ENCODE measurements at regions not wholly inside any gene's neighbourhood (a gene's known extent, or its start where the extent isn't known, plus 50 kb on each side); places are given as distances from the start of the nearest gene placed in this dataset.

DNA sequence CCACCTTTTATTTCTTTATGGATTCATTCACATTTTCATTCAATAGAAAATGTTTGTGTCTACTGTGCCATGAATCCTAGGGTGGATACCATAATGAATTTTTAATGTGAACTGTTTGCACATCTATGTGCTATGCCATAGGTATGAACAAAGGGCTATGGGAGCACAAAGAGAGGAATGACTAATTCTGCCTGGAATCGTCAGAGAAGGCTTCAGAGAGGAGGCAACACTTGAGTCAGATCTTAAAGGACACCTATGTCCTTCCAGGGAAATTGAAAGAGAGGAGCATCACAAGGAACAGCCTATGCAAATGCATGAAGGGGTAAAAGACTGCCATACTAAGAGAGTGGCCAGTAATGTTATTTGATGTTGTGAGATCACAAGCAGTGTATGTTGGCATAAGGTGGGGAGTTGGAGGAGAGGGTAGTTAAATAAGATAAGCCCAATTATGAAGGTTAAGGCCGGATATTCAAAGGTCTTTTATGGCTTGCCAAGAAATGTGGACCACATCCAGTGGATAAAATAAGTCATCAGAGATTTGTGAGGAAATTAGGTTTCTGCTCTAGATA, 246.7 kb downstream of the GRIN2B start:
- TF ChIP-seq, protein P1, sequence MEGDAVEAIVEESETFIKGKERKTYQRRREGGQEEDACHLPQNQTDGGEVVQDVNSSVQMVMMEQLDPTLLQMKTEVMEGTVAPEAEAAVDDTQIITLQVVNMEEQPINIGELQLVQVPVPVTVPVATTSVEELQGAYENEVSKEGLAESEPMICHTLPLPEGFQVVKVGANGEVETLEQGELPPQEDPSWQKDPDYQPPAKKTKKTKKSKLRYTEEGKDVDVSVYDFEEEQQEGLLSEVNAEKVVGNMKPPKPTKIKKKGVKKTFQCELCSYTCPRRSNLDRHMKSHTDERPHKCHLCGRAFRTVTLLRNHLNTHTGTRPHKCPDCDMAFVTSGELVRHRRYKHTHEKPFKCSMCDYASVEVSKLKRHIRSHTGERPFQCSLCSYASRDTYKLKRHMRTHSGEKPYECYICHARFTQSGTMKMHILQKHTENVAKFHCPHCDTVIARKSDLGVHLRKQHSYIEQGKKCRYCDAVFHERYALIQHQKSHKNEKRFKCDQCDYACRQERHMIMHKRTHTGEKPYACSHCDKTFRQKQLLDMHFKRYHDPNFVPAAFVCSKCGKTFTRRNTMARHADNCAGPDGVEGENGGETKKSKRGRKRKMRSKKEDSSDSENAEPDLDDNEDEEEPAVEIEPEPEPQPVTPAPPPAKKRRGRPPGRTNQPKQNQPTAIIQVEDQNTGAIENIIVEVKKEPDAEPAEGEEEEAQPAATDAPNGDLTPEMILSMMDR (IDR thresholded peaks at IDR 0.05) = no peak
- TF ChIP-seq POLR2AphosphoS5 (IDR thresholded peaks at IDR 0.05; ENCODE audit: low read depth, low read length) (no peak), TCF7L2 (IDR thresholded peaks at IDR 0.05; ENCODE audit: low read depth, low read length) (no peak), SIN3A (IDR thresholded peaks at IDR 0.05; ENCODE audit: borderline replicate concordance, insufficient read depth, low read depth, low read length) (no peak)
- TF ChIP-seq, protein P2, sequence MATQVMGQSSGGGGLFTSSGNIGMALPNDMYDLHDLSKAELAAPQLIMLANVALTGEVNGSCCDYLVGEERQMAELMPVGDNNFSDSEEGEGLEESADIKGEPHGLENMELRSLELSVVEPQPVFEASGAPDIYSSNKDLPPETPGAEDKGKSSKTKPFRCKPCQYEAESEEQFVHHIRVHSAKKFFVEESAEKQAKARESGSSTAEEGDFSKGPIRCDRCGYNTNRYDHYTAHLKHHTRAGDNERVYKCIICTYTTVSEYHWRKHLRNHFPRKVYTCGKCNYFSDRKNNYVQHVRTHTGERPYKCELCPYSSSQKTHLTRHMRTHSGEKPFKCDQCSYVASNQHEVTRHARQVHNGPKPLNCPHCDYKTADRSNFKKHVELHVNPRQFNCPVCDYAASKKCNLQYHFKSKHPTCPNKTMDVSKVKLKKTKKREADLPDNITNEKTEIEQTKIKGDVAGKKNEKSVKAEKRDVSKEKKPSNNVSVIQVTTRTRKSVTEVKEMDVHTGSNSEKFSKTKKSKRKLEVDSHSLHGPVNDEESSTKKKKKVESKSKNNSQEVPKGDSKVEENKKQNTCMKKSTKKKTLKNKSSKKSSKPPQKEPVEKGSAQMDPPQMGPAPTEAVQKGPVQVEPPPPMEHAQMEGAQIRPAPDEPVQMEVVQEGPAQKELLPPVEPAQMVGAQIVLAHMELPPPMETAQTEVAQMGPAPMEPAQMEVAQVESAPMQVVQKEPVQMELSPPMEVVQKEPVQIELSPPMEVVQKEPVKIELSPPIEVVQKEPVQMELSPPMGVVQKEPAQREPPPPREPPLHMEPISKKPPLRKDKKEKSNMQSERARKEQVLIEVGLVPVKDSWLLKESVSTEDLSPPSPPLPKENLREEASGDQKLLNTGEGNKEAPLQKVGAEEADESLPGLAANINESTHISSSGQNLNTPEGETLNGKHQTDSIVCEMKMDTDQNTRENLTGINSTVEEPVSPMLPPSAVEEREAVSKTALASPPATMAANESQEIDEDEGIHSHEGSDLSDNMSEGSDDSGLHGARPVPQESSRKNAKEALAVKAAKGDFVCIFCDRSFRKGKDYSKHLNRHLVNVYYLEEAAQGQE (IDR thresholded peaks at IDR 0.05; ENCODE audit: insufficient read depth in 1 of 2, low read depth in 2 of 2, low read length in 1 of 2) = no peak

Data from Panc1 (cell line).